IMR-90 (cell line): ENCODE measurements at regions not wholly inside any gene's neighbourhood (a gene's known extent, or its start where the extent isn't known, plus 50 kb on each side); places are given as distances from the start of the nearest gene placed in this dataset.

Experiments
- ATAC-seq: fragments of 200-7000 bp; cut with Tn5 transposase; 2 replicates; pipeline ENCODE4 v1.9.1; 2020; ENCODE audit warnings: low read depth, mild to moderate bottlenecking, moderate library complexity
- BruUV-seq: library from RNA; stranded (reverse); fragments of 400-500 nt; replicated peaks from 2 replicates; lab custom pipeline; 2021; lab: Mats Ljungman, UMichigan
- CTCF ChIA-PET: fragments of 300-600 bp; formaldehyde crosslinking; extraction: SDS; loops from one replicate; lab custom pipeline; 2021; ENCODE audit warnings: antibody characterized with exemption; lab: Yijun Ruan, JAX
- POLR2A ChIA-PET: fragments of 300-600 bp; sonication (Branson Sonifier 250); formaldehyde crosslinking; loops from one replicate; lab custom pipeline; 2022; ENCODE audit warnings: antibody characterized with exemption; ENCODE audit not compliant: unreplicated experiment; lab: Charles Lee
- DNase-seq: peaks from one replicate; pipeline ENCODE4 v3.0.0; 2013
- H2AFZ ChIP-seq: replicated peaks from 2 replicates; pipeline ENCODE3; 2013; ENCODE audit warnings: low read length, mild to moderate bottlenecking; ENCODE audit not compliant: poor library complexity
- H2AK5ac ChIP-seq: 2 replicates; pipeline ENCODE4 v1.6.1; 2013; ENCODE audit warnings: low read depth, low read length, inconsistent platforms
- H2AK9ac ChIP-seq: replicated peaks from 2 replicates; pipeline ENCODE3; 2013; ENCODE audit warnings: mild to moderate bottlenecking, low read depth, low read length, moderate library complexity; ENCODE audit not compliant: poor library complexity
- H2BK120ac ChIP-seq: 2 replicates; pipeline ENCODE4 v1.6.1; 2013; ENCODE audit warnings: low read depth, low read length, inconsistent platforms
- H2BK15ac ChIP-seq: 3 replicates; pipeline ENCODE4 v1.6.1; 2013; ENCODE audit warnings: low read depth, low read length, inconsistent platforms
- H2BK20ac ChIP-seq: 2 replicates; pipeline ENCODE4 v1.6.1; 2013; ENCODE audit warnings: low read depth, mild to moderate bottlenecking, inconsistent platforms, low read length, moderate library complexity
- H2BK5ac ChIP-seq: 2 replicates; pipeline ENCODE4 v1.6.1; 2013; ENCODE audit warnings: mild to moderate bottlenecking, low read depth, low read length, inconsistent platforms; ENCODE audit not compliant: poor library complexity, severe bottlenecking
- H3K14ac ChIP-seq: replicated peaks from 2 replicates; pipeline ENCODE4 v1.6.1; 2013; ENCODE audit warnings: low read depth, low read length, inconsistent platforms
- H3K18ac ChIP-seq: 2 replicates; pipeline ENCODE4 v1.6.1; 2013; ENCODE audit warnings: low read depth, low read length, control low read depth
- H3K23ac ChIP-seq: 2 replicates; pipeline ENCODE4 v1.6.1; 2013; ENCODE audit warnings: low read depth, low read length, inconsistent platforms
- H3K27ac ChIP-seq: 2 replicates; pipeline ENCODE4 v1.5.1; 2013; ENCODE audit warnings: mild to moderate bottlenecking, control low read depth, low read length; ENCODE audit not compliant: insufficient read depth
- H3K27me3 ChIP-seq: 2 replicates; pipeline ENCODE4 v1.6.1; 2013; ENCODE audit warnings: low read length; ENCODE audit not compliant: control insufficient read depth, insufficient read depth
- H3K36me3 ChIP-seq: 2 replicates; pipeline ENCODE4 v1.6.1; 2013; ENCODE audit warnings: low read length, mixed read lengths; ENCODE audit not compliant: control insufficient read depth, insufficient read depth
- H3K4ac ChIP-seq: 2 replicates; pipeline ENCODE4 v1.6.1; 2013; ENCODE audit warnings: low read depth, low read length, inconsistent platforms
- H3K4me1 ChIP-seq: 2 replicates; pipeline ENCODE4 v1.6.1; 2013; ENCODE audit warnings: low read length, mixed read lengths; ENCODE audit not compliant: control insufficient read depth, insufficient read depth
- H3K4me2 ChIP-seq: 2 replicates; pipeline ENCODE4 v1.6.1; 2013; ENCODE audit warnings: low read depth, mild to moderate bottlenecking, control low read depth, low read length, moderate library complexity
- H3K4me3 ChIP-seq: 2 replicates; pipeline ENCODE4 v1.5.1; 2013; ENCODE audit warnings: low read depth, mild to moderate bottlenecking, control low read depth, low read length, moderate library complexity; ENCODE audit not compliant: insufficient read depth
- H3K56ac ChIP-seq: 2 replicates; pipeline ENCODE4 v1.6.1; 2013; ENCODE audit warnings: low read length, inconsistent platforms; ENCODE audit not compliant: insufficient read depth; ENCODE audit errors: extremely low read depth
- H3K79me1 ChIP-seq, 2 experiments: 2 replicates each; pipeline ENCODE4 v1.6.1; 2013; ENCODE audit warnings: low read length in 2 of 2, inconsistent platforms in 1 of 2, low read depth in 1 of 2
- H3K9ac ChIP-seq: 2 replicates; pipeline ENCODE4 v1.6.1; 2013; ENCODE audit warnings: low read depth, low read length, control low read depth
- H3K9me1 ChIP-seq: 2 replicates; pipeline ENCODE4 v1.6.1; 2013; ENCODE audit warnings: low read length, inconsistent platforms; ENCODE audit not compliant: insufficient read depth
- H3K9me3 ChIP-seq: 2 replicates; pipeline ENCODE4 v1.6.1; 2013; ENCODE audit warnings: low read length; ENCODE audit not compliant: control insufficient read depth, insufficient read depth
- H4K20me1 ChIP-seq: 2 replicates; pipeline ENCODE4 v1.6.1; 2013; ENCODE audit warnings: low read length, inconsistent platforms; ENCODE audit not compliant: insufficient read depth
- H4K5ac ChIP-seq: 2 replicates; pipeline ENCODE4 v1.6.1; 2013; ENCODE audit warnings: mild to moderate bottlenecking, low read depth, low read length, control low read depth
- H4K8ac ChIP-seq, 2 experiments: 2 replicates each; pipeline ENCODE4 v1.6.1; 2013; ENCODE audit warnings: low read depth in 2 of 2, low read length in 2 of 2, control low read depth in 1 of 2, inconsistent platforms in 1 of 2
- H4K91ac ChIP-seq: 2 replicates; pipeline ENCODE4 v1.6.1; 2013; ENCODE audit warnings: low read depth, low read length, inconsistent platforms; ENCODE audit not compliant: insufficient read depth
- BHLHE40 ChIP-seq: fragments of 150-350 bp; IDR thresholded peaks from 2 replicates; pipeline ENCODE4 v1.6.1; 2016; ENCODE audit warnings: mild to moderate bottlenecking, low read depth, low read length
- CTCF ChIP-seq: conservative IDR thresholded peaks from 2 replicates; pipeline ENCODE4 v1.5.1; 2012; ENCODE audit warnings: mild to moderate bottlenecking, low read depth, low read length, improper control_type of control experiment
- FOS ChIP-seq: fragments of 150-350 bp; IDR thresholded peaks from 2 replicates; pipeline ENCODE4 v1.6.1; 2016; ENCODE audit warnings: low read depth, low read length
- MAZ ChIP-seq: IDR thresholded peaks from 2 replicates; pipeline ENCODE4 v1.6.1; 2012; ENCODE audit warnings: low read depth, mild to moderate bottlenecking, low read length, improper control_type of control experiment, moderate library complexity, borderline replicate concordance
- NFE2L2 ChIP-seq: fragments of 150-350 bp; IDR thresholded peaks from 2 replicates; pipeline ENCODE4 v1.6.1; 2016; ENCODE audit warnings: low read depth, mild to moderate bottlenecking, low read length
- POLR2A ChIP-seq: IDR thresholded peaks from 2 replicates; pipeline ENCODE4 v1.6.1; 2012; ENCODE audit warnings: mild to moderate bottlenecking, low read depth, low read length
- RAD21 ChIP-seq: IDR thresholded peaks from 2 replicates; pipeline ENCODE4 v1.6.1; 2012; ENCODE audit warnings: low read length, improper control_type of control experiment
- RCOR1 ChIP-seq: IDR thresholded peaks from 2 replicates; pipeline ENCODE4 v1.6.1; 2012; ENCODE audit warnings: mild to moderate bottlenecking, low read length, improper control_type of control experiment; ENCODE audit not compliant: insufficient replicate concordance
- RFX5 ChIP-seq: IDR thresholded peaks from 2 replicates; pipeline ENCODE4 v1.8.0; 2012; ENCODE audit warnings: low read depth, mild to moderate bottlenecking, low read length, moderate library complexity
- SMC3 ChIP-seq: fragments of 150-350 bp; IDR thresholded peaks from 2 replicates; pipeline ENCODE4 v1.6.1; 2016; ENCODE audit warnings: low read depth, mild to moderate bottlenecking, antibody characterized with exemption, low read length, moderate library complexity
- USF2 ChIP-seq: fragments of 150-350 bp; IDR thresholded peaks from 2 replicates; pipeline ENCODE4 v1.6.1; 2017; ENCODE audit warnings: mild to moderate bottlenecking, antibody characterized with exemption, low read length, low read depth
- WGBS, 2 experiments: methylation state at CpG; one replicate each; pipeline versions ENCODE4 v1.1.5 to v1.1.7; 2013; ENCODE audit warnings: missing lambda C conversion rate in 2 of 2; ENCODE audit not compliant: insufficient read length in 1 of 2; ENCODE audit errors: extremely low coverage in 2 of 2; 5-methylcytosine and 5-hydroxymethylcytosine counted together
- dilution Hi-C: fragments of 300-500 bp; cut with HindIII; formaldehyde crosslinking; loops from one replicate; pipeline ENCODE4 v1.14.3; 2018; ENCODE audit warnings: low sequenced_read_pairs; ENCODE audit not compliant: unreplicated experiment
- in situ Hi-C: fragments of 300-500 bp; cut with MboI; formaldehyde crosslinking; loops from 3 replicates; pipeline ENCODE4 v1.14.3; 2019; ENCODE audit warnings: low sequenced_read_pairs, inconsistent platforms, mixed read lengths
- intact Hi-C: fragments of 100-400 bp; cut with micrococcal nuclease; formaldehyde crosslinking; loops from 2 replicates; pipeline ENCODE4 v1.10.0; 2022

- no peak overlapping the region for H3K4me3 ChIP-seq
- no peaks in the 10 kb centered on the region for H4K20me1 ChIP-seq
- TF ChIP-seq RAD21, result no peak
- no peak for TF ChIP-seq CTCF
- no peak for TF ChIP-seq FOS
- TF ChIP-seq RFX5, result no peak
- TF ChIP-seq NFE2L2, result no peak
- TF ChIP-seq SMC3, result no peak
- TF ChIP-seq BHLHE40, result no peak
- no peak for TF ChIP-seq USF2
- TF ChIP-seq RCOR1, result no peak
- TF ChIP-seq POLR2A, result no peak
- no peak for TF ChIP-seq MAZ
- no peak overlapping the region for H3K56ac ChIP-seq
- H2BK120ac ChIP-seq, result no peak overlapping the region
- H3K23ac ChIP-seq, result no peak overlapping the region
- no peak overlapping the region for H2AFZ ChIP-seq
- no TSS peak for BruUV-seq
- H3K27ac ChIP-seq, result no peak overlapping the region
- H3K27me3 ChIP-seq, result no peaks in the 10 kb centered on the region
- dilution Hi-C loops, result no loop called here
- no peak overlapping the region for H4K91ac ChIP-seq
- H3K79me1 ChIP-seq, result no peaks in the 10 kb centered on the region
- ChIA-PET POLR2A (no interaction called here), CTCF (no interaction called here)
- intact Hi-C loops, result no loop called here
- H3K9ac ChIP-seq, result no peak overlapping the region
- no peak overlapping the region for H4K8ac ChIP-seq
- H2BK15ac ChIP-seq, result no peak overlapping the region
- no CpG with 5 or more reads among the region's 3 CpGs for WGBS, 2 experiments
- no peak overlapping the region for H2AK5ac ChIP-seq
- no peak overlapping the region for H3K4me2 ChIP-seq
- H2BK20ac ChIP-seq, result no peak overlapping the region
- H3K18ac ChIP-seq, result no peak overlapping the region
- no peak overlapping the region for H2BK5ac ChIP-seq
- H3K36me3 ChIP-seq, result no peaks in the 10 kb centered on the region
- DNase-seq, result no peak
- H3K9me3 ChIP-seq, result no peaks in the 10 kb centered on the region
- no peaks in the 10 kb centered on the region for H3K9me1 ChIP-seq
- H2AK9ac ChIP-seq, result no peak overlapping the region
- in situ Hi-C loops, result no loop called here
- no peak overlapping the region for H4K5ac ChIP-seq
- no peaks in the 10 kb centered on the region for H3K4me1 ChIP-seq
- no peak for ATAC-seq
- no peak overlapping the region for H3K14ac ChIP-seq
- no peak overlapping the region for H3K4ac ChIP-seq
Measured at GRCh38 chr2:16785149-16785548, 119.5 kb upstream of the CYRIA start.
